Brain pericyte (primary cell): ENCODE measurements at regions not wholly inside any gene's neighbourhood (a gene's known extent, or its start where the extent isn't known, plus 50 kb on each side); places are given as distances from the start of the nearest gene placed in this dataset.

Source experiments
- DNase-seq: peaks from one replicate; pipeline ENCODE4 v3.0.0-alpha.2; 2012; ENCODE audit warnings: low read depth, low spot score

DNA sequence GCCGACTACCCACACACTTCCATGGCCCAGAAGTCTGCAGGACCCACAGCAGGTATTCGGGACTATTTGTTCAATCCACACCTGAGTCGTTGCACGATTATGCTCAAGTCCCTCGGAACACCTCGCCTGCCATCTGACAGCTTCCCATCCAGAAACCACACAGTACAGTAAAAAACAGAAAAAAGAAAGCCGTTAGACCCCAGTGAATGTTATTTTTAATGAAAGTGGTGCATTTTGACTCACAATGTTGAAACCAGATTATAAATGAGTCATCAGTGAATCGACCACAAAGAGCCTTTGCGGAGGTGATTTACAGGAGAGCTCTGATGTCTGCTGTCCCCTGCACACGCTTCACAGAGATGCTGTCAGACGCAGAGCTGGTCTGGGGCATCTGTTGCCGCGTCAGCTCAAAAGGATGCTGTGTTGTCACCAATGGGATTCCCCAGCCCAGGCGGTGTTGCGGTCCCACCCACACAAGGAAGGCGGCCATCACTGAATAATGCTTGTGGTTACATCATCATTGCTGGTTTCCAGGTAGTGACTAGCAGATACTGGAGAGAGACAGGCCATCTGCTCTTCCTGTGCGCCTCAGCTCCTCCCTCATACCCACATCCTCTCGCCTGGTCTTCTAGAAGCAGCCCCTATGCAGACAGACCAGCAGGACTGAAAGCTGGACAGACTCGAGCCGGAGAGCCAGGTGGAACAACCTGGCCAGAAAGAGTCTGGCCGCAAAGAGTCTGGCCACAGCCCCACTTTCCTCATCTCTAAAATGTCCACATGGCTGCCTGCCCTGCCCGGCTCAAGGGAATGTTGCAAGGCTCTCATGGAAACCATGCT, 116.8 kb downstream of the TOMM20 start:
- peak; percentile 65 for DNase-seq

DNA sequence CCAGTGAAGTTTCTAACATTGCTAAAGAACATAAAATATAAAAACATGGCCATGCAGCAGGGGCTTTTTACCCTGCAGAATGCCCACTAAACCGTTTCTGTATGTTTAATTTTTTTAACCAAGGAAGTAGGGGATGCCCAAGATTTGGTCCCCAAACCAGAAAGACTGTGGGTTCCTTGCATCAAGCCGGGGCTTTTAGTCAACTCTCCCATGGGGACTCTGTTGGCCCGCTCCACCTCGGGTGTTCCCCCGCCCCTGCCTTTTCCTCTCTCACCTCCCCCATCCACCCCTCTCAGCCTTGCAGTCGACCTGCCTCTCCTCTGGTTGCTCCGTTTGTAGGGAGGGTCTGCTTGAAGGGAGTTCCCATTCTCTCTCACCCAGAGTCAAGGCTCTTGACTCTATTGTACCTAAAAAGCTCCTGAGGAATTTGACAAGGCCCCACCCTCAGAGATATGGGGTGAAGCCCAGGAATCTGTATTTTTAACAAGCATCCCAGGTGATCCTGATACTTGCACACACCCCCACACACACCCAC, 117.5 kb downstream of the TOMM20 start:
- no peak for DNase-seq

DNA sequence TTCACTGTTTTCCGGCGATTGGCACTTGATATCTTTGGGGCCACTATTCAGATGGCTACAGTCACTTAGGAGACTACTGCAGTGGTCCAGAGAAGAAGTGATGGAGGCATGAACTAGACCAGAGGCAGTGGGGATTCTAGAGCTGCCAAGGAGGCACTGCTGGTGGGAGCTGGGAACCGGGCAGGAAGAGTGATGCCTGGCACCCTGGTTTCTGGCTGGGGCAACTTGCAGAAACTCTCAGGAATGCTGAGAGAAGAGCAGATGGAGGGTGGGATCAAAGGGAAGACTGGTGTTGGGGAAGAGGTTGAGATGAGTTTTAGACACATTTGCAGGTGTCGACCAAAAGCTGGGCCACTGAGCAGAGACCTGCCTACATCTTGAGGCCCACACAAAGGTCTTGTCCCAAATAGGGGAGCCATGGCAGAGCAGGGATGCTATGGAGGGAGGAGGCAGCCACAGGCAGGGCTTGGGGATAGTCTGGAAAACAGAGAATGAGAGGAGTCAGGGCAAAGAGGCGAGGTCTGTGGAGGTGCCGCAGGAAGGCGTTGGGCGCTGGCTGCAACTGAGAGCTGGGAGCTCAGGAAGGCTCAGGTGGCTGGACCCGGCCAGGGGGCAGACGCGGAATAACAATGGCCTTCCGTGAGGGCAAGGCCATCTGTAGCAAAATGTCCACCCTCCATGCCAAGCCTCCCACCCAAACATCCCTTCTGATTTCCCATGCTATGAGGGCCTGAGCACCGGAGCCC, 118.9 kb downstream of the TOMM20 start:
- DNase-seq, result no peak

DNA sequence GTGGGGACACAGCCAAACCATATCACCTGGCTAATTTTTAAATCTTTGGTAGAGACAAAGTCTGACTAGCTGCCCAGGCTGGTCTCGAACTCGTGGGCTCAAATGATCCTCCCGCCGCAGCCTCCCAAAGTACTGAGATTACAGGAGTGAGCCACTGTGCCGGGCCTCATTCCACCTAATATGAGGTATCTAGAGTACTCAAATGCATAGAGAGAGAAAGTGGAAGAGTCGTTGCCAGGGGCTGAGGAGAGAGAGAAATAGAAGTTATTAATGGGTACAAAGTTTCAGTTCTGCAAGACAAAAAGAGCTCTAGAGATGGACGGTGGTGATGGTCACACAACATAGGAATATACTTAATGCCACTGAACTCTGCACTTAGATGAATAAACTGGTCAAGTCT, 119.6 kb downstream of the TOMM20 start:
- DNase-seq, result no peak

DNA sequence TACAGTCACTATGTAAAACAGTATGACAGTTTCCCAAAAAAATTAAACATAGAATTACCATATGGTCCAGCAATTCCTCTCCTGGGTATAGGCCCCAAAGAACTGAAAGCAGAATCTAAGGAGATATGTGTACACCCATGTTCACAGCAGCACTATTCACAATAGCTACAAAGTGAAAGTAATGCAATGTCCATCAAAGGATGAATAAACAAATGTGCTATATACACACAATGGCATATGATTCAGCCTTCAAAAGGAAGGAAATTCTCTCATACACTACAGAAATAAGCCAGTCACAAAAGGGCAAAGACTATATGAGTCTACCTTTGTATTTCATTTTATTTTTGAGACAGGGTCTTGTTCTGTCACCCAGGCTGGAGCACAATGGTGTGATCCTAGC, 120.4 kb downstream of the TOMM20 start:
- DNase-seq, result no peak

DNA sequence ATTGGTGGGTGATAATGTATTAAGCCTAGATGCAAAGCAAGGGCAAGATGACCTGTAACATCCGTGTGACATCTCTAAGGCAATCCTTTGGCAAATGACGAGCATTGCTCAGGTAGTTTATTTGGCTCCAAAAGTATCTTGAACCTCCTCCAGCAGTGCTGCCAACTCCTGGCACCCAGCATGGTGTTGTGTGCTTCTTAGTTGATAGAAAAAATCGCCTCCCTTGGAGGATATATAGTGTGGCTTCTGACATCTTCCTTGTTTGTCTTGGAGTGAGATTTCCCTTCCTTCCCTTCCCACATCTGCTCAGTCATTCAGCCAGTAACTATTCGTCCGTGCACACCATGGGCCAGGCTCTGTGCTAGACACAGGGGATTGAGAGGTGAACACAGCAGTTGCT, 121.8 kb downstream of the TOMM20 start:
- DNase-seq, result no peak

DNA sequence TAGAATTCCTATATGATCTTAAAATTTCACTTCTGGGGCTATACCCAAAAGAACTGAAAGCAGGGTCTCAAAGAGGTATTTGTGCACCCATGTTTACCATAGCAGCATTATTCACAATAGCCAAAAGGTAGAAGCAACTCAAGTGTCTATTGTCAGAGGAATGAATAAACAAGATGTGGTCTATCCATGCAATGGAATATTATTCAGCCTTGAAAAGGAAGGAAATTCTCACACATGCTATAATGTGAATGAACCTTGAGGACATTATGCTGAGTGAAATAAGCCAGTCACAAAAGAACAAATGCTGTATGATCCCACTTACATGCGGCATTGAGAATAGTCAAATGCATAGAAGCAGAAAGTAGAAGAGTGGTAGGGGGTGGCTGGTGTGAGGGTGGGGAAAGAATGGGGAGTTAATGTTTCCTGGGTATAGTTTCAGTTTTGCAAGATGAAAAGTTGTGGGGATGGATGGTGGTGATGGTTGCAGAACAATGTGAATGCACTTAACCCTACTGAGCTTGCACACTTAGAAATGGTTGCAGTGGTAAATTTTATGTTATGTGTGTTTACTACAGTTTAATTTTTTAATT, 122.4 kb downstream of the TOMM20 start:
- DNase-seq, result no peak

DNA sequence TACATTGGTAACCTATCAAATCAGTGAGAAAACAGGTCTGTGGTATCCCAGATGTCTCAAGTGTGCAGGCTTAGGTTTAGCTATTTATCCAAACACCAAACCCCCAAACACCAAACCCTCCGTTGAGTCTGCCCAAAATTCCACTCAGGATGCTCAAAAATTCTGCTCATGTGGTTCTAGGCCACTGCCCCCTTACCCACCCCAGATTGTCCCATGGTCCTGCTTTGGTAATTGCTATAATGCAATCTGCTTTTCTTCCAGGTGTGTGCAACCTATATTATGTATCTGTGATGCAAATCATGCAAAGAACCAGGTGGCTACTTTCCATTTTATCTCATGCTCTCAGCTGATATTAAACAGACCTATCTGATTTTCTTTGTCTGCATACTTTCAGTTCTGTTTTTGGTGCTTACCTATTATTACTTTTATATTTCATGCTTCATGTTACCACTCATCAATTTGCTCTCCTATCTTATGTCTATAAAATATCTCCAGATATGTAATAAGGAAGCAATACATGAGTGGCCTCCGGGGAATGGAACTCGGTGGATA, 123.7 kb downstream of the TOMM20 start:
- no peak for DNase-seq

DNA sequence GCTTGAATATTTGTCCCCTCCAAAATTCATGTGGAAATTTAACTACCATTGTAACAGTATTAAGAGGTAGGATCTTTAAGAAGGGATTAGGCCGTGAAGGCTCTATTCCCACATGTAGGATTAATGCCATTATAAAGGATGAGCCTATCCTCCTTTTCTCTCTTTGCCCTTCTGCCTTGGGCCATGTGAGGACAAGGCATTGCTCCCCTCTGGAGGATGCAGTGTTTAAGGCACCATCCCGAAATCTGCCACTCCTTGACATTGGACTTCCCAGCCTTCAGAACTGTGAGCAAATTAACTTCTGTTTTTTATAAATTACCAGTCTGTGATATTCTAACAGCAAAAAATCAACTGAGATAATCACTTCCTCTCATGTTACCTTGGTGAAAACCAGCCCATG, 124.4 kb downstream of the TOMM20 start:
- DNase-seq, result no peak

DNA sequence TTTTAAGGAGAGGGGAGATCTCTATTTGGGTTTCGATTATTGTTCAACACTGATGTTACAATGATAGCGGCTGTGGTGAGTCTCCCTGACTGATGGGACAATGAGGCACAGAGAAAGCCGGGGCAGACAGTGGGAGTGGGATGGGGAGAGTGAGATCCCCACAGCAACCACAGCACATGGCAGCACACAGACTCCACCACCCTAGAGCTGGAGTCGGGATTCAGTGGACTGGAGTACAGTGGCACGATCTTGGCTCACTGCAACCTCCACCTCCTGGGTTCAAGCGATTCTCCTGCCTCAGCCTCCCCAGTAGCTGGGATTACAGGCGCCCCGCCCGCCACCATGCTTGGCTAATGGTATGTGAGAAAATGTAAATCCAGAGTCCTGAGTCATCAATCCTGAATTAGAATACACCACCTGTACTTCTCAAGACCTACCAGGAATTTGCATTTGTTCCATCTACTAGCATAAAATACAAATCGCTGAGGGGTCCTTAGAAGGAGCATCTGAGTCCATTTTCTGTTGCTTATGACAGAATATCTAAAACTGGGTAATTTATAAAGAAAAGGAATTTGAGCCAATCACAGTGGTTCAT, 125.8 kb downstream of the TOMM20 start:
- no peak for DNase-seq

DNA sequence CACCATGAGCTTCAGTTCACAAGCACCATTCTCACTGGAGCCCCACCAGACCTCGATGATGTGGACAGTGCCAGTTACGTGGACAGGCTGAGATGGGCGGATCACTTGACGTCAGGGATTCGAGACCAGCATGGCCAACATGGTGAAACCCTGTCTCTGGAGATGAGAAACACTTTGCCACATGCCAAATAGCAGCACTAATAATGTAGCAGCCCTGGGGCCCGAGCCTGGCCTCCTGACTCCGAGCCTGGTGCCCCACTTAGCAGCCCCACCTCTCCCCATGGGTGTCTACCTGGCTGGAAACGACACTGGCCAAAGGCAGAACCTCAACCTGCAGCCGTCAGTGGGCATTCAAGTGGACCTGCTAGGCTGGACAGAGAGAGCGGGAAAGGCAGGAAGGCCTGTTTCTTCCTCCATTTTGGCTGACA, 129.1 kb downstream of the TOMM20 start:
- no peak for DNase-seq

DNA sequence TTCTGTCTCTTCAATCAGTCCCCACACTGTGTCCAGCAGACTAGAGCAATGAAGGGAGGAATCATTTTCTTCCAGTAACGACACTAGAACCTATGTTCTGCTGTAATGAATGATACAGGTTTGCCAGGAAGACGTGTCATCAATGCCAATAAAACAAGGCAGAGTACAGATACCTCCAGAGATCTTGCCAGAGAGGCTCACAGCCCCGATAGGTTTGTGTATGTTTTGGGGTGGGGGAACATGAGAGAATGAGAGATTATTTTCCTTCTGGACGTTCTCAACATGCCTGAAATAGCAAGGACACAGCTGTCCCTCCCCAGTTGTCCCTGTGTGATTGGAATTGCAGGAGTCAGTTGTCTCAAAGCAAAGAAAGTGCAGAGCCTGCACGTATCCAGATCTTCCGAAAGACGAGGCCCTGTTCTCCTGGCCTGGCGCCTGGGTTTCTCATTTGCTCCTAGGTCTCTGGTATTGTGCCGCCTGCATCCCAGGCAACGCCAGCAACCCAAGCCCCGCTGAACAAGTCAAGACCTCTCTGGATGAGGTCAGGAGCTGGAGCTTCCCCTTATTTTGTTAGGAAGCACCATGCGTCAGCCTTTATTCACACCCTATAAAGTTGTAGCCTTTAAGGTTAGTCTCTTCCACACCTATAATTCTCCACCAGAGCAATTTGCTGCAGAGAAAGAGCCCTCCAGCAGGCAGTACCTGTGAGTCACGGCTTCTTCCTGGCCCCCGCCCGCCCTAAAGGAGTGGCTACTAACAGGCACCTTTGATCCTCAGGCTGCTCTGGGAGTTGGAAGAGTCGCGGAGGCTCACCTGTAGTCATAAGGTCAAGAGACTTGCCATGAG, 130.5 kb downstream of the TOMM20 start:
- no peak for DNase-seq

DNA sequence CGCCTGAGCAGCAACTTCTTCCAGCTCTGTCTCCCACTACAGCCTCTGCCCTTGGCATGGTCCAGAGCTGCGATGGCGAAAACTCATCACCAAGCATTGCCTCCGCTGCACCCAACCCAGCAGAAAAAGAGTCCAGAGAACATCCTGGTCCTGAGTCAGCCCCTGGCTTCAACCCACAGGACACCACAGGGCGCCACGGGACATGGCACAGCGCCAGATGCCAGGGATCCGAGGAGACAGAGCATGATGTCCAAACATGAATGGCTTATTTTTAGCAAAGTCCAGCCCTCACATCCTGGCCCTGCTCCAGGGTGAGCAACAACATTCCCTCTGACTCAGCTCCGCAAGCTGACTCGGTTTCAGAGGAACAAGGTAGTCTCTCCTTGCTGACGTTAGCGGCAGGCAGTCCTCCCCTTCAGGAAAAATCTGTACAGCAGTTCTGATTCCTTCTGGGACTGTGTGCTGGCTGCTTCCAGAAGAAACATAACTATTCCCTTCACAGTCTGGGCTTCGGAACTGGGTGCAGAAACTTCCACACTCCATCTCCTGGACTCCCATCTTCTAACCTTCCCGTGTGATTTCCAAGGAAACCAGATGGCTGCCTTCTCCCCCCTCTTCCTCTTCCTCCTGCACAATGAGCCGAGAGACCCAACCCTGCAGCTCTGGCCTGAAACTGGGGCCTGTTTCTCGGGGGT, 131.3 kb downstream of the TOMM20 start:
- peak; percentile 99 for DNase-seq

DNA sequence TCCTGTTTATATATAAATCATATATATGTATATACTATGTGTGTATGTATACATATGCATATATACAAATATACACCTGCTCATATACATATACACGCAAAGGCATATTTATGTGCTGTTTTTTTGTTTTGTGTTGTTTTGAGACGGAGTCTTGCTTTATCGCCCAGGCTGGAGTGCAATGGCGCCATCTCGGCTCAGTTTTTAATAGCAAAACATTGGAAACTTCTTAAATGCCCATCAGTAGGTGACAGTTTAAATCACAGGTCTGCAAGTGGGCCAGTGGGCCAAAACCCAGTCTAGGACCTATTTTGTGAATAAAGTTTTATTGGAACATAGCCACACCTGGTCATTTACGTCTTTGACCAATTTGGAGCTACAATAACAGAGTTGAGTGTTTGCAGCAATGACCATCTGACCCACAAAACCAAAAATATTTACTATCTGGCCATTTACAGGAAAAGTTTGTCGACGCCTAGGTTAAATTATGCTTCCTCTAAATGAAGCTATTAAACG, 132.3 kb downstream of the TOMM20 start:
- no peak for DNase-seq

DNA sequence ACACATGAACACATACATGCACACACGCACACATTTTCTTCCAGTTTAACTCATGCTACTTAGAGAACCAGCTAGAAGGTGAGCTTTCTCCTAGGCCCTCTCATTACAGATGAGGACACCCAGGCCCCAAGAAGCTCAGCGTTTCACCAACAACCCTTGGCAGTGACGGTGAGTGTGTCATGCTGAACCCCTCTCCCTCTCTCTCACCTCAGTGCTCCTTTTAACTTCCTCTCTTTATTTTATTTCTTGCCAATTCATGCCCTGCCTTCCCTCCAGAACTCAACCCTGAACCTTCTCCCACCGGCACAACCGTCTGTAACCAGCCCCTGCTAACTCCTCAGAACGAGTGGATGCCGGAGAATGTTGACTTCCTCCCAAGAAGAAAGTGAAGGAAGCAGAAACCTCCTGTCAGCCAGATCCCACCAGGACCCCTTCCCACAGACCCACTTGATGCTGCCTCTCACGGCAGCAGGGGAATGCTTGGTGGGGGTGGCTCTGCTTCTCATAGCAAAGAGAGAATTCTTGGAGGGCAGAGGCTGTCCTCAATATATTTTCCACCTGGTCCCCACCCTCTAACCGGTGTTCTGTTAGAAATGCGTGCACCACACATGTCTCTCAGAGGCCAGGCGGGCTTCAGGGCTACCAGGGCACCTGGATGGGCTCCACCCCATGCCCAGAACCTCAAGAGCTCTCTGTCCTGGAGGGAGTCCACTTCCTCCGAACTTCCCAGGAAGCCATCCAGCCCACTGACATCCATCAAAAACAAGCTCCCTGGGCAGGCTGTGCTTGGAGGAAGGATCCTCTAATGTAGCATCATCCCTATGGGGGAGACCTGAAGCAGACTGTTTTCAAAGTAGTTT, 134.0 kb downstream of the TOMM20 start:
- no peak for DNase-seq

DNA sequence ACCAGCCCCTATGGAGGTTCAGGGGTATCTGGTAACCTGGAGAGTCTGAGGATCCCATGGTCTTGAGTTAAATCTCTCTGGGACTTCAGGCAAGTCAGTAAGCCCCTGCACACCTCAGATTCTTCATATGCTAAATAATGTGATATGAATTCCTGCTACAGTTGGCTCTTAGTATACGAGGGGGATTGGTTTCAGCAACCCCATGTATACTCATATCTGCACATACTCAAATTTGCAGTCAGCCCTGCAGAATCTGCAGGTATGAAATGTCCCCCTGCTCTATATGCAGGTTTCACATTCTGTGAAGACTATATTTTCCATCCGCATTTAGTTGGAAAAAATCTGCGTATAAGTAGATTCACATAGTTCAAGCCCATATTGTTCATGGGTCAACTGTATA, 136.6 kb downstream of the TOMM20 start:
- DNase-seq, result no peak

DNA sequence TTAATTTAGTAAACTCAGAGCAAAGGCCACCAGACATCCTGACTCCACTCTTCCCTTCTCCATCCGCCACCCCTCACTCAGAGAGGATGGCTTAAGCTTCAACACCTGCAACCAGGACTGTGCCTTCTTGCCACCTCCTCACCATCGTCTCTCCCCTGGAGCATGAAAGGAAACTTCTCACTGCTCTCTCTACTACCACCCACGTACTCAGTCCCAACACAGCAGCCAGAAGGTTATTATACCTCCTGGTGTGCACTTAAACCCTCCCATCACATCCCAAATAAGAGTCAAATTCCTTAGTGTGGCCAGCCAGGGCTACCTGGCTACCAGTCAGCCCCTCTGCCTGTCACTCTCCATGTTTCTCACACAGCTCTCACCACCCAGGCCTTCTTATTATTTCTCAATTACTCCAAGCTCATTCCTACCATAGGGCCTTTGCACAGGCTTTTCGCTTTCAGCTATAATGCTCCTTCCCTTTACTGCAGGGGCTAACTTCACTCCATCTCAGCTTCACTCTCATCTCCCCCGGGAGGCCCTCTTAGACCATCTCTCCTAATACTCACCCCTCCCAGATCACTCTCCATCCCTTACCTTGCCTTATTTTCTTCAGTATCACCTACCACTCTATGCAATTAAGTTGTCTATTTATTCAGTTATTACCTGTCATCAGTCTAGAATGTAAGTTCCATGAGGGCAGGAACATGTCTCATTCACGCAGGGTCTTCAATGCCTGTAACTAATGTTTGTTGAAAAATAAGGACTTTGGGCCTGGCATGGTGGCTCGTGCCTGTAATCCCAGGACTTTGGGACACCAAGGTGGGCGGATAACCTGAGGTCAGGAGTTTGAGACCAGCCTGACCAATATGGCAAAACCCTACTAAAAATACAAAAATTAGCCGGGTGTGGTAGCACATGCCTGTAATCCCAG, 137.5 kb downstream of the TOMM20 start:
- DNase-seq, result no peak

DNA sequence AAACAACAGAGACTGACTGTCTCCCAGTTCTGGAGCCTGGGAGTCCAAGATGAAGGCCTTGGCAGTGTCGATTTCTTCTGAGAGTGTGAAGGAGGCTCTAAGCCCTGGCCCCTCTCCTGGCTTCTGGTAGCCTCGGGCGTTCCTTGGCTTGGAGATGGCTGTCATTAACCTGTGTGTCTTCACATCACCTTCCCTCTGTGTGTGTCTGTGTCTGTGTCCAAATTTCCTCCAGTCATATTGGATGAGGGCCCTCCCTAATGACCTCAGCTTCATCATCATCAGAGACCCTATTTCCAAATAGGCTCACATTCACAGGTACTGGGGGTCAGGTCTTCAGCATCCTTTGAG, 138.3 kb downstream of the TOMM20 start:
- DNase-seq, result no peak
